Activated T-helper 9 cell treated with anti-CD3 and anti-CD28 coated beads, Interleukin-2, amount 50 U/mL, for 16 hours (primary cell): ENCODE measurements at regions not wholly inside any gene's neighbourhood (a gene's known extent, or its start where the extent isn't known, plus 50 kb on each side); places are given as distances from the start of the nearest gene placed in this dataset.
"Not testable (repeated sequence)": the region's sequence is repeated elsewhere in the genome, so short reads cannot be mapped to it uniquely, and the experiment has no call there.

Source experiments
- DNase-seq: peaks from one replicate; pipeline ENCODE4 v3.0.0-alpha.2; 2020; ENCODE audit warnings: low read depth

GRCh38 chr5:109575506-109575905, 114.2 kb upstream of the MAN2A1 start:
- DNase-seq: no peak

GRCh38 chr5:109574985-109575384, 114.7 kb upstream of the MAN2A1 start:
- no peak for DNase-seq

- DNase-seq: no peak
These were observed 116.0 kb upstream of the MAN2A1 start for GRCh38 chr5:109573766-109574165.

DNA sequence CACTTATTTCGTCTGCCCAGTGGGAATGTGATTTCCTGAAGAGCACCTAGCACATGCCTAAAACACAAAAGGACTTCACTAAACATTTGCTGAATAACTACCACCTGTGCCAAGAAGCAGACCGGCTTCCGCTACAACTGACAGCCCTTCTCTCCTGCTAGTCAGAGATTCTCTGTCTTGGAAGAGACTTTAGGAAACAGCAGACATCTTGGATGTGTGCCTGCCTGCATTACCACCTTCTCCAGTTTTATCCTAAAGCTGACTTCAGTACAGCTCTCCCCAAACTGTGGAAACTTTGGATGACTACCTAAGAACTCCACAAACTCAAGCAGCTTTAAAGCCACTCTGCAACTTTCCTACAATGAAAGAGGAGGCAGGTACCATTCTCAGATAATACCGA, 116.5 kb upstream of the MAN2A1 start:
- no peak for DNase-seq

DNA sequence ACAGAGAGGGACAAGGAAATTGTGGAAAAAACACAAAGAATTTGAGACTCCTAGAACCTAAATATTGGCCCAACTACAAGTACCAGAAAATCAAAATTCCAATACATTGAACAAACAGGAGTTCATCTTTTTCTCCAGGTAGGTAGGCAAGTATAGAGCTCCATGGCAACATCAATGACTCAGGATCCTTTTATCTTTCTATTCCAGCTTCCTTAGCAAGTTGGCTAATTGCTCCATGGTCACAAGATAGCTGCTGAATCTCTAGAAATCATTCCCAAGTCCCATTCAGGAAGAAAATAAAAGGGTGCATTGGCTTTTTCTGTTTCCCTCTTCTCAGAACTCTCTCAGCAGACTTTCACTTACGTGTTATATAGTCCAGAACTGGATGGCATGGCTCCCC, 117.9 kb upstream of the MAN2A1 start:
- no peak for DNase-seq

DNA sequence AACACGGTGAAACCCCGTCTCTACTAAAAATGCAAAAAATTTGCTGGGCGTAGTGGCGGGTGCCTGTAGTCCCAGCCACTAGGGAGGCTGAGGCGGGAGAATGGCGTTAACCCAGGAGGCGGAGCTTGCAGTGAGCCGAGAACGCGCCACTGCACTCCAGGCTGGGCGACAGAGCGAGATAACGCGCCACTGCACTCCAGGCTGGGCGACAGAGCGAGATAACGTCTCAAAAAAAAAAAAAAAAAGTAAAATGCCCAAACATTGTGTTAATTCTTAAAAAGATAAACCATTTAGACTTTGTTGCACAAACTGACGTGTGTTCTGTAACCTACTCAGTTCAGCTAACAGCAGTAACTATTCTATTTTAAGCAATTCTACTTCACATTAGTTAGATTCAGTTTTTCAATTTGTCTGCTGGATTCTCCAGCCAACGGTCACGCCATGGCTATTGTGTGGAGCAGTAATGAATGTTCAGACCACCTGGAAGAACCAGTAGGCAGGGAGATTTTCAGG, 119.3 kb upstream of the MAN2A1 start:
- DNase-seq: no peak

GRCh38 chr5:109567374-109568044, 122.2 kb upstream of the MAN2A1 start:
- no peak for DNase-seq

DNA sequence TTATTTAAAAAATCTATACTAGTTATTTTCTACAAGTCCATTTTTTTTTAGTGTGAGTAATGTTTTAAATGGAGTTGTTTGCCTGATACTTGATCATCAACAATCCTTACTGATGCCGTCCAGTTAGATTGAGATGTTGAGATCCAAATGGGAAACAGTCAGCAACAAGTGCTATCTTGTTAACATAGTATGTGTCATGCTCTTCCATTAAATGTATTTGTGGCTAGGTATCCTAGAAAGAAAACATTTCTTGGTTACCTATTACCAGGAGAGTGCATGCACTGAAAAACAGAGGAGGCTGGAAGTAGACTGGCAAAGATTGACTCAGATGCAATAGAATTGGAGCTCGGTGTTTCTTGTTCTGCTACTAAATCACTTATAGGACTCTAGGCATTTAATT, 123.4 kb upstream of the MAN2A1 start:
- no peak for DNase-seq

DNA sequence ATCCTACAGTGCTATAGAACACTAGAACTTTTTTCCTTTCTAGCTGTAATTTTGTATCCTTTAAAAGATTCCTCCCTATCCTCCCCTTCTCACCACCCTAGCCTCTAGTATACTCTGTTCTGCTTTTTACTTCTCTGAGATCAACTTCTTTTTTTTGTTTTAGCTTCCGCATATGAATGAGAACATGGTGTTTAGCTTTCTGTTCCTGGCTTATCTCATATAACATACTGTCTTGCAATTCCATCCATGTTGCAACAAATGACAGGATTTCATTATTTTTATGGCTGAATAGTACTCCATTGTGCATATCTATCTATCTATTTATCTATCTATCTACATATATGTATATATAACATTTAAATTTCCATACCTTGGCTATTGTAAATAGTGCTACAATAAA, 126.0 kb upstream of the MAN2A1 start:
- DNase-seq: no peak

- DNase-seq: no peak
These were observed 126.5 kb upstream of the MAN2A1 start for GRCh38 chr5:109563189-109563588.

- DNase-seq: no peak
These were observed 127.3 kb upstream of the MAN2A1 start for GRCh38 chr5:109562441-109562840.

GRCh38 chr5:109561447-109561846, 128.3 kb upstream of the MAN2A1 start:
- DNase-seq: no peak

DNA sequence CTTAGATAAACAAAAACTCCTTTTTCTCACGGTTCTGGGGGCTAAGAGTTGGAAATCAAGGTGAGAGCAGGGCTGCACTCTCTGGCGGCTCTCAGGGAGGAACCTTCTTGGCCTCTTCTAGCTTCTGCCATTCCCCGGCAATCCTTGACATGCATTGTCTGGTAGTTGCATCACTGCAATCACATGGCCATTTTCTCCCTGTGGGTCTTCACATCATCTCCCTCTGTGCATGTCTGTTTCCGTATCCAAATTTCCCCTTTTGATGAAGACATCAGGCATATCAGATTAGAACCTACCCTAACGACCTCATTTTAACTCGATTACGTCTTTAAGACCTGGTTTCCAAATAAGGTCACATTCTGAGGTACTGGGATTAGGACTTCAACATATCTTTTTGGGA, 129.2 kb upstream of the MAN2A1 start:
- no peak for DNase-seq

DNA sequence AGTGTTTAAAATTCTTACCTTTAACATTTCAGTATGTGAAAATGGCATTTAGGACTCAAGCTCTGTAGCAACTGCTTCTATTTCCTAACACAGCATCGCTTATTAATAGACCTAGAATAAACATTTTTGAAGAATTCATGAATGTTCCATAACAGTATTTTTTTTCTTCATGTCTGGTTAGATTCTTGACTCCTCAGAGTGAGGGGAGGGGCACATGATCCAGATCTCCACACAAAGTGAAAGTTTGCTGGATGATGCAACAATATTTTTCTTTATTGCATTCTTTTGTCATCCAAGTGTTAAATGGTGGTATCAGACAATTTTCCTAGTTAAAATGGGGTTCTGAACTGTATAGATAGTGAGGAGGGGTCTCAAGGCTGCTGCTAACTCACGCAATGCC, 130.8 kb upstream of the MAN2A1 start:
- no peak for DNase-seq

DNA sequence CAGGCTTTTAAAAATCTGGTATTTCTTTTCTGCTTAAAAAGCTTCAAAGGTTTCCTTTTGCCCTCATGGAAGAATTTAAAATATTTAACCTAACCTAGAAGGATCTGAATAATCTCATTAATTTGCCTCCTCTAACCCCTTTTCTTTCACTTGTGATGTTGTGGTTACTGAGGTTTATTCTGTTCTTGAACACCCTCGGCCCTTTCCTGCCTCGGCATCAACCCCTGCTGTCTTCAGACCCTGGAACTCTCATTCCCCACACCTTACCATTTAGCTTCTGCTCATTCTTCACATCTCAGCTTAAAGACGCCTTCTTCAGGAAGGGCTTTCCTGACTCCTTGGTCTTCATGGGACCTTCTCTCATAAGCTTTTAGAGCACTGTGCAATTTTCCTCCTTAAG, 131.4 kb upstream of the MAN2A1 start:
- no peak for DNase-seq

DNA sequence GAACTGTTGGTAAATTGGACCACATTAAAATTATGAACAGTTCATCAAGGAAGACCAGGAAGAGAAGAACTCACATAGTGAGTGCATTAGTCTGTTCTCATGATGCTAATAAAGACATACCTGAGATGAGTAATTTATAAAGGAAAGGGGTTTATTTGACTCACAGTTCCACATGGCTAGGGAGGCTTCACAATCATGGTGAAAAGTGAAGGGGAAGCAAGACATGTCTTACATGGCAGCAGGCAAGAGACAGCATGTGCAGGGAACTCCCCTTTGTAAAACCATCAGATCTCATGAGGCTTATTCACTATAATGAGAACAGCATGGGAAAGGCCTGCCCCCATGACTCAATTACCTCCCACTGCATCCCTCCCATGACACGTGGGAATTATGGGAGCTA, 135.9 kb upstream of the MAN2A1 start:
- DNase-seq: no peak

DNA sequence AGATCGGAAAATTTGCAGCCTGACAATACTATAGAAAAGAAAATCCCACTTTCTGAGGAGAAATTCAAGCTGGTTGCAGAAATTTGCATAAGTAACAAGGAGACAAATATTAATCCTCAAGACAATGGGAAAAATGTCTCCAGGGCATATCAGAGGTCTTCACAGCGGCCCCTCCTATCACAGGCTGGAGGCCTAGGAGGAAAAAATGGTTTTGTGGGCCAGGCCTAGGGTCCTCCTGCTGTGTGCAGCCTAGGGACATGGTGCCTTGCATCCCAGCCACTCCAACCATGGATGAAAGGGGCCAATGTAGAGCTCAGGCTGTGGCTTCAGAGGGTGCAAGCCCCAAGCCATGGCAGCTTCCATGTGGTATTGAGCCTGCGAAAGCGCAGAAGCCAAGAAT, 138.5 kb upstream of the MAN2A1 start:
- DNase-seq: not testable (repeated sequence)

DNA sequence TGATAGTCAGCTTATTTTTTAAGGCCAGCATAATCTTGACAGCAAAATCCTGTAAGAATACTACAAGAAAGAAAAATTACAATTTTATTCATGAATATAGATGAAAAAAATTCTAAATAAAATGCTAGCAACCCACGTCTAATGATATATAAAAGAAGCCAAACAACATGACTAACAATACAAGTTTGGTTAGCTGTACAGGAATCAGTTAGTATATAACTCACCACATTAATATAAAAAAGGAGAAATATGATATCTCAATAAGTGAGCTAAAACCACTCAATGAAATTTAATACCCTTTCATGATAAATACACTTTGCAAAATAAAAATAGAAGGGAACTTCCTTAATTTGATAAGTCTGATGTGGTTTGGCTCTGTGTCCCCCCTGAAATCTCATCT, 139.7 kb upstream of the MAN2A1 start:
- no peak for DNase-seq

DNA sequence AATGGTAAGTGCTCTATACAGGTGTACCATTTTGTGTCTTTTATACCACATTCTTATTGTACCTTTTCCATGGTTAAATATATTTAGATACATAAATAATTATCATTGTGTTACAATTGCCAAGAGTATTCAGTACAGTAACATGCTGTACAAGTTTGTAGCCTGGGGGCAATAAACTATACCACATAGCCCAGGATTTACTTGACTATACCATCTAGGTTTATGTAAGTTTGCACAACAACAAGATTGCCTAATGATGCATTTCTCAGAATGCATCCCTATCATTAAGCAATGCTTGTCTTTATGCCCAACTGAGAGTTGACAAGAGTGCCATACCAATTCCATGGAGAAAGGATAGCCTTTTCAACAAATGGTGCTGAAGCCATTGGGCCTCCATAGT, 136.7 kb upstream of the PJA2 start:
- DNase-seq: no peak

- not testable (repeated sequence) for DNase-seq
These were observed 135.1 kb upstream of the PJA2 start for GRCh38 chr5:109544873-109545272.

DNA sequence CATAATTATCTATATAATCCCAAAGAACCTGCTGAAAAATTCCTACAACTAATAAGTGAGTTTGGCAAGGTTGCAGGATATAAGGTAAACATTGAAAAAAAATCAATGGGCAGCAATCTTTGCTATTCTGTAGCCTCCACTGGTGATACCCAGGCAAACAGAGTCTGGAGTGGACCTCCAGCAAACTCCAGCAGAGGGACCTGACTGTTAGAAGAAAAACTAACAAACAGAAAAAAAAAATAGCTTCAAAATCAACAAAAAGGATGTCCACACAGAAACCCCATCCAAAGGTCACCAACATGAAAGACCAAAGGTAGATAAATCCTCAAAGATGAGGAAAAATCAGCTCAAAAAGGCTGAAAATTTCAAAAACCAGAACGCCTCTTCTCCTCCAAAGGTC, 128.9 kb upstream of the PJA2 start:
- not testable (repeated sequence) for DNase-seq

GRCh38 chr5:109535090-109535489, 125.3 kb upstream of the PJA2 start:
- not testable (repeated sequence) for DNase-seq

GRCh38 chr5:109533751-109534272, 124.0 kb upstream of the PJA2 start:
- no peak for DNase-seq

- no peak for DNase-seq
These were observed 123.1 kb upstream of the PJA2 start for GRCh38 chr5:109532773-109533364.
